B cell (primary cell): ENCODE measurements at regions not wholly inside any gene's neighbourhood (a gene's known extent, or its start where the extent isn't known, plus 50 kb on each side); places are given as distances from the start of the nearest gene placed in this dataset.

ENCODE experiments used
- ATAC-seq: fragments of 200-7000 bp; cut with Tn5 transposase; one replicate; pipeline ENCODE4 v1.10.0; 2021; ENCODE audit warnings: low read depth, mild to moderate bottlenecking, moderate number of reproducible peaks, moderate library complexity
- CTCF ChIA-PET: fragments of 350-600 bp; sonication (Branson Sonifier 250); formaldehyde crosslinking; loops from one replicate; lab custom pipeline; 2021; ENCODE audit warnings: antibody characterized with exemption, inconsistent platforms; lab: Charles Lee
- POLR2A ChIA-PET: fragments of 350-600 bp; sonication (Branson Sonifier 250); formaldehyde crosslinking; loops from one replicate; lab custom pipeline; 2021; ENCODE audit warnings: antibody characterized with exemption; lab: Charles Lee
- DNase-seq: peaks from one replicate; pipeline ENCODE4 v3.0.0; 2013
- H2AFZ ChIP-seq: 2 replicates; pipeline ENCODE4 v1.6.1; 2012; ENCODE audit warnings: mild to moderate bottlenecking, low read depth, low read length; ENCODE audit not compliant: insufficient read depth, poor library complexity, severe bottlenecking
- H3K27ac ChIP-seq, 2 donors: 1 replicate in 1 of 2; 2 replicates in 1 of 2; pipeline ENCODE4 v1.5.1; 2012 to 2013; ENCODE audit warnings: low read length in 2 of 2, mild to moderate bottlenecking in 2 of 2, moderate library complexity in 1 of 2
- H3K27me3 ChIP-seq, 4 experiments: fragments of 200-600 bp in 1 of 4; sonication (generic) in 1 of 4; replicated peaks in 1 of 4; 1 replicate in 2 of 4; 2 replicates in 2 of 4; pipeline versions ENCODE4 v1.6.1 to v1.7.0; 2013 to 2016; ENCODE audit warnings: low read length in 3 of 4, mild to moderate bottlenecking in 2 of 4, mixed read lengths in 1 of 4, moderate library complexity in 1 of 4; ENCODE audit not compliant: insufficient read depth in 4 of 4, control insufficient read depth in 3 of 4; ENCODE audit errors: control extremely low read depth in 1 of 4
- H3K36me3 ChIP-seq, 2 experiments: replicated peaks in 1 of 2; 1 replicate in 1 of 2; 2 replicates in 1 of 2; pipeline versions ENCODE4 v1.6.1 to v1.7.1; 2013; ENCODE audit warnings: low read length in 1 of 2; ENCODE audit not compliant: insufficient read depth in 2 of 2, control insufficient read depth in 1 of 2; ENCODE audit errors: control extremely low read depth in 1 of 2, extremely low read depth in 1 of 2
- H3K4me1 ChIP-seq, 2 donors: fragments of 200-600 bp in 1 of 2; sonication (generic) in 1 of 2; 1 replicate in 1 of 2; 2 replicates in 1 of 2; pipeline versions ENCODE4 v1.5.1 to v1.6.1; 2013 to 2017; ENCODE audit warnings: low read length in 2 of 2; ENCODE audit not compliant: control insufficient read depth in 2 of 2, insufficient read depth in 2 of 2
- H3K4me2 ChIP-seq: replicated peaks from 2 replicates; pipeline ENCODE3; 2012; ENCODE audit warnings: mild to moderate bottlenecking, low read depth, low read length; ENCODE audit not compliant: poor library complexity, severe bottlenecking
- H3K4me3 ChIP-seq, 5 experiments: fragments of 200-600 bp in 1 of 5; sonication (generic) in 1 of 5; 1 replicate in 3 of 5; 2 replicates in 2 of 5; pipeline versions ENCODE4 v1.5.1 to v1.7.0; 2011 to 2016; ENCODE audit warnings: low read length in 4 of 5, mild to moderate bottlenecking in 4 of 5, low read depth in 2 of 5, control low read depth in 1 of 5, moderate library complexity in 1 of 5; ENCODE audit not compliant: insufficient read depth in 1 of 5; ENCODE audit errors: control extremely low read depth in 1 of 5, extremely low read depth in 1 of 5
- H3K79me2 ChIP-seq: fragments of 200-600 bp; sonication (generic); one replicate; pipeline ENCODE4 v1.6.0; 2016; ENCODE audit warnings: low read length; ENCODE audit not compliant: control insufficient read depth, insufficient read depth
- H3K9ac ChIP-seq: fragments of 200-600 bp; sonication (generic); 2 replicates; pipeline ENCODE4 v1.6.1; 2017; ENCODE audit warnings: mild to moderate bottlenecking, low read length, moderate library complexity
- H3K9me3 ChIP-seq, 3 donors: one replicate each; pipeline versions ENCODE4 v1.6.1 to v1.7.1; 2013; ENCODE audit warnings: low read length in 2 of 3; ENCODE audit not compliant: control insufficient read depth in 2 of 3, insufficient read depth in 1 of 3; ENCODE audit errors: control extremely low read depth in 1 of 3
- H4K20me1 ChIP-seq: 2 replicates; pipeline ENCODE4 v1.6.0; 2012; ENCODE audit warnings: mild to moderate bottlenecking, low read length; ENCODE audit not compliant: insufficient read depth, control insufficient read depth, poor library complexity, severe bottlenecking
- H3K27ac Mint-ChIP-seq: one replicate; pipeline ENCODE4 v1.8.0; 2021; ENCODE audit warnings: mixed read lengths
- H3K27me3 Mint-ChIP-seq: one replicate; pipeline ENCODE4 v1.8.0; 2021; ENCODE audit warnings: mixed read lengths
- H3K4me1 Mint-ChIP-seq: one replicate; pipeline ENCODE4 v1.8.0; 2021; ENCODE audit warnings: mixed read lengths
- H3K4me3 Mint-ChIP-seq: one replicate; pipeline ENCODE4 v1.8.0; 2021; ENCODE audit warnings: mixed read lengths
- H3K9me3 Mint-ChIP-seq: one replicate; pipeline ENCODE4 v1.8.0; 2022; ENCODE audit warnings: mixed read lengths; ENCODE audit not compliant: insufficient read depth
- EZH2 ChIP-seq: IDR thresholded peaks from 2 replicates; pipeline ENCODE4 v1.6.1; 2012; ENCODE audit warnings: borderline replicate concordance, low read depth, mild to moderate bottlenecking, moderate library complexity, low read length; ENCODE audit not compliant: insufficient read depth, poor library complexity, severe bottlenecking
- WGBS: methylation state at CpG from one replicate; pipeline ENCODE4 v1.1.5; 2013; ENCODE audit warnings: missing lambda C conversion rate; ENCODE audit not compliant: insufficient coverage; 5-methylcytosine and 5-hydroxymethylcytosine counted together
- intact Hi-C: fragments of 100-400 bp; cut with micrococcal nuclease; formaldehyde crosslinking; loops from one replicate; pipeline ENCODE4 v1.10.0; 2022
- TF ChIP-seq, protein P1 (sequence below): fragments of 200-600 bp; IDR thresholded peaks from one replicate; pipeline ENCODE4 v1.8.0; 2022; ENCODE audit warnings: antibody characterized with exemption, mild to moderate bottlenecking

GRCh38 chr18:65659312-65659711, 91.5 kb upstream of the CDH7 start:
- ATAC-seq (no peak), DNase-seq (no peak)
- intact Hi-C loops: no loop called here
- Histone ChIP-seq H2AFZ (no peak overlapping the region), H3K79me2 (no peaks in the 10 kb centered on the region), H4K20me1 (no peaks in the 10 kb centered on the region), H3K27ac (no peak overlapping the region), H3K9me3 (no peaks in the 10 kb centered on the region), H3K4me2 (no peak overlapping the region), H3K9ac (no peak overlapping the region), H3K4me1 (no peaks in the 10 kb centered on the region), H3K27me3 (no peaks in the 10 kb centered on the region), H3K36me3 (no peaks in the 10 kb centered on the region), H3K4me3 (no peak overlapping the region)
- TF ChIP-seq, protein P1, sequence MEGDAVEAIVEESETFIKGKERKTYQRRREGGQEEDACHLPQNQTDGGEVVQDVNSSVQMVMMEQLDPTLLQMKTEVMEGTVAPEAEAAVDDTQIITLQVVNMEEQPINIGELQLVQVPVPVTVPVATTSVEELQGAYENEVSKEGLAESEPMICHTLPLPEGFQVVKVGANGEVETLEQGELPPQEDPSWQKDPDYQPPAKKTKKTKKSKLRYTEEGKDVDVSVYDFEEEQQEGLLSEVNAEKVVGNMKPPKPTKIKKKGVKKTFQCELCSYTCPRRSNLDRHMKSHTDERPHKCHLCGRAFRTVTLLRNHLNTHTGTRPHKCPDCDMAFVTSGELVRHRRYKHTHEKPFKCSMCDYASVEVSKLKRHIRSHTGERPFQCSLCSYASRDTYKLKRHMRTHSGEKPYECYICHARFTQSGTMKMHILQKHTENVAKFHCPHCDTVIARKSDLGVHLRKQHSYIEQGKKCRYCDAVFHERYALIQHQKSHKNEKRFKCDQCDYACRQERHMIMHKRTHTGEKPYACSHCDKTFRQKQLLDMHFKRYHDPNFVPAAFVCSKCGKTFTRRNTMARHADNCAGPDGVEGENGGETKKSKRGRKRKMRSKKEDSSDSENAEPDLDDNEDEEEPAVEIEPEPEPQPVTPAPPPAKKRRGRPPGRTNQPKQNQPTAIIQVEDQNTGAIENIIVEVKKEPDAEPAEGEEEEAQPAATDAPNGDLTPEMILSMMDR: no peak
- TF ChIP-seq EZH2: no peak
- Mint-ChIP-seq H3K27ac (no peak overlapping the region), H3K9me3 (no peaks in the 10 kb centered on the region), H3K4me3 (no peak overlapping the region), H3K4me1 (no peaks in the 10 kb centered on the region), H3K27me3 (no peaks in the 10 kb centered on the region)
- CTCF ChIA-PET: no interaction called here
- POLR2A ChIA-PET: no interaction called here

GRCh38 chr18:65651192-65651591, 99.6 kb upstream of the CDH7 start:
- Histone ChIP-seq H3K9me3 (peaks cover 0 to 5% (median 2%) of the 10 kb centered on the region in 3 donors), H3K9ac (no peak overlapping the region), H3K27me3 (no peaks in the 10 kb centered on the region), H2AFZ (no peak overlapping the region), H3K4me2 (no peak overlapping the region), H3K27ac (no peak overlapping the region), H3K4me3 (no peak overlapping the region), H3K79me2 (no peaks in the 10 kb centered on the region), H4K20me1 (no peaks in the 10 kb centered on the region), H3K36me3 (no peaks in the 10 kb centered on the region), H3K4me1 (no peaks in the 10 kb centered on the region)
- ATAC-seq (no peak), DNase-seq (no peak)
- H3K4me1 Mint-ChIP-seq: no peaks in the 10 kb centered on the region
- CTCF ChIA-PET: no interaction called here
- TF ChIP-seq, protein P1: no peak
- no peak for TF ChIP-seq EZH2
- intact Hi-C loops: no loop called here
- POLR2A ChIA-PET: no interaction called here
- no peak overlapping the region for H3K27ac Mint-ChIP-seq
- H3K9me3 Mint-ChIP-seq: peaks cover 3% of the 10 kb centered on the region
- 94% methylated on average over 3 of the region's 4 CpGs for WGBS
- H3K4me3 Mint-ChIP-seq: no peak overlapping the region
- no peaks in the 10 kb centered on the region for H3K27me3 Mint-ChIP-seq
